ENCODE measurements at regions not wholly inside any gene's neighbourhood (a gene's known extent, or its start where the extent isn't known, plus 50 kb on each side); places are given as distances from the start of the nearest gene placed in this dataset.

DNA sequence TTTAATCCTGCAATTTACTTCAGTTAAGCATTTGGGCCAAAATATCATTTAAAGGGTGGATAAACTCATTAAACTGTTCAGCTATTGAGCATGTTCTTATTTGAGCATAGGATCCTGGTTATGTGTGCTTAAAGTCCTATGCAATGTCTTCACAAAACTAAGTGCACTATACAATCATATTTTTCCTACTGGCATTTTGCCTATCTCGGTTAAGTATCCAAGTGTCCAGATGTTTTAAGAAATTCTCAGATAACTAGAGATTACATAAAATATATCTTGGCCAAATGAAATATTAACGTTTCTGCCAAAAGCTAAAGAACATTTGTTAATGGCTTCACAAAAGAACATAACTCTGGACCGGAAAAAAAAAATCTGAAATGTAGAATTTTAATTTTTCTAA is 250.8 kb upstream of the LRFN5 start:
- Histone ChIP-seq H3K9me3 (no peaks in the 10 kb centered on the region), H3K27me3 (no peaks in the 10 kb centered on the region), H3K36me3 (no peaks in the 10 kb centered on the region), H3K27ac (no peak overlapping the region), H3K4me3 (no peak overlapping the region), H3K4me1 (no peaks in the 10 kb centered on the region)
- intact Hi-C loops (cut with DNase I): no loop called here
- no peak for DNase-seq (ENCODE audit: extremely low spot score in 2 of 2)
- TF ChIP-seq, protein P1, sequence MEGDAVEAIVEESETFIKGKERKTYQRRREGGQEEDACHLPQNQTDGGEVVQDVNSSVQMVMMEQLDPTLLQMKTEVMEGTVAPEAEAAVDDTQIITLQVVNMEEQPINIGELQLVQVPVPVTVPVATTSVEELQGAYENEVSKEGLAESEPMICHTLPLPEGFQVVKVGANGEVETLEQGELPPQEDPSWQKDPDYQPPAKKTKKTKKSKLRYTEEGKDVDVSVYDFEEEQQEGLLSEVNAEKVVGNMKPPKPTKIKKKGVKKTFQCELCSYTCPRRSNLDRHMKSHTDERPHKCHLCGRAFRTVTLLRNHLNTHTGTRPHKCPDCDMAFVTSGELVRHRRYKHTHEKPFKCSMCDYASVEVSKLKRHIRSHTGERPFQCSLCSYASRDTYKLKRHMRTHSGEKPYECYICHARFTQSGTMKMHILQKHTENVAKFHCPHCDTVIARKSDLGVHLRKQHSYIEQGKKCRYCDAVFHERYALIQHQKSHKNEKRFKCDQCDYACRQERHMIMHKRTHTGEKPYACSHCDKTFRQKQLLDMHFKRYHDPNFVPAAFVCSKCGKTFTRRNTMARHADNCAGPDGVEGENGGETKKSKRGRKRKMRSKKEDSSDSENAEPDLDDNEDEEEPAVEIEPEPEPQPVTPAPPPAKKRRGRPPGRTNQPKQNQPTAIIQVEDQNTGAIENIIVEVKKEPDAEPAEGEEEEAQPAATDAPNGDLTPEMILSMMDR (IDR thresholded peaks at IDR 0.05): no peak
- TF ChIP-seq POLR2AphosphoS5 (IDR thresholded peaks at IDR 0.05; ENCODE audit: insufficient read depth in 1 of 2, low read depth in 1 of 2): no peak
- no peak for TF ChIP-seq POLR2A (IDR thresholded peaks at IDR 0.05)

DNA sequence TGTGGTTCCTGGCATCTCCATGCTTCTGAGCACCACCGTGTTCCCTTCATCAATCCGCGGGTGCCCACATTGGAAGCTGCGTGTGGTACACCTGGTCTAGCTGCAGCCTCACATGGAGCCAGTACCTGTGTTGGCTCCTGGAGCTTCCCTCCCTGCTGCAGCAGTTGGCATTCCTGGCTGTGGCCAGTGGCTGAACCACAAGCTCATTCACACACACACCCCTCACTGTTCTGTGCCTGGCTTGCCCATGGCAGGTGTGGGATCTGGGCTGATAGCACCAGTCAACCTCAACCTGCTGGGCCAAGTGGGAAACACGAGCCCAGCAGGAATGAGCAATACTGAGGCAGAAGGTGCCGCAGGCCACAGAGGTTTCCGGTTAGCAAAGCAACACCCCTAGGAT is 256.2 kb upstream of the LRFN5 start:
- Histone ChIP-seq H3K36me3 (no peaks in the 10 kb centered on the region), H3K9me3 (no peaks in the 10 kb centered on the region), H3K4me1 (no peaks in the 10 kb centered on the region), H3K4me3 (no peak overlapping the region), H3K27me3 (no peaks in the 10 kb centered on the region), H3K27ac (no peak overlapping the region)
- TF ChIP-seq POLR2A (IDR thresholded peaks at IDR 0.05): no peak
- TF ChIP-seq POLR2AphosphoS5 (IDR thresholded peaks at IDR 0.05; ENCODE audit: insufficient read depth in 1 of 2, low read depth in 1 of 2): no peak
- TF ChIP-seq, protein P1 (IDR thresholded peaks at IDR 0.05): no peak
- intact Hi-C loops (cut with DNase I): no loop called here
- DNase-seq (ENCODE audit: extremely low spot score in 2 of 2): no peak

DNA sequence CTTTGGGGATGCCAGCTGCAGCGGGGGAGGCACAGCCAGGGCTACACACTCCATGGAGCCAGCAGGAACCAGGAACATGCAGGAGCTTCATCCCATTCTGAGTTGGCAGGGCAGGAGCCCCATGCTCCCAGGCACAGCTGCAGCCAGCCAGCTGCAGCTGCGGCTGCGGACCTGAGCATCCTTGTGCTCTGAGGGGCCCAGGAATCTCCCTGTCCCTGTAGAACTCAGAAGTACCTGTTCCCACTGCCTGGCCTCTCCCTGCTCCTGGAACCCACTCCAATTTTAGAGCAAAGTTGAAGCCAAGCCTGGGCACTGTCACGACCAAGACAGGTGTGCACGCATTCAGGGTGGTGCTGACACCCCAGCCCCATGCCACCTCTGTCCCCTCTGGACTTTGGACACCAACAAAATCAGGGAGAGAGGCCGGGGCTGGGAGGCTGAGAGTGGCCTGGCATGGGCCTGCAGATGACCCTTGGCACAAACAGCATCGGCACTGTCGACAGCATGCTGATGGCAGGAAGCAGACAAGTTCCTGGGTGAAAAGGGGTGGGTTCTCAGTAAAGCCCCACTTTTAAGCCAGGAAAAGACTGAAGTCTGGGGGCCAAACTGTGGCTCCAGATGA is 257.3 kb upstream of the LRFN5 start:
- no peak overlapping the region for H3K4me3 ChIP-seq
- no peak for DNase-seq (ENCODE audit: extremely low spot score in 2 of 2)
- no peak overlapping the region for H3K27ac ChIP-seq
- intact Hi-C loops (cut with DNase I): no loop called here
- H3K27me3 ChIP-seq: no peaks in the 10 kb centered on the region
- TF ChIP-seq, protein P1 (IDR thresholded peaks at IDR 0.05): no peak
- TF ChIP-seq POLR2AphosphoS5 (IDR thresholded peaks at IDR 0.05; ENCODE audit: insufficient read depth in 1 of 2, low read depth in 1 of 2): no peak
- no peak for TF ChIP-seq POLR2A (IDR thresholded peaks at IDR 0.05)
- no peaks in the 10 kb centered on the region for H3K36me3 ChIP-seq
- no peaks in the 10 kb centered on the region for H3K9me3 ChIP-seq
- H3K4me1 ChIP-seq: no peaks in the 10 kb centered on the region

DNA sequence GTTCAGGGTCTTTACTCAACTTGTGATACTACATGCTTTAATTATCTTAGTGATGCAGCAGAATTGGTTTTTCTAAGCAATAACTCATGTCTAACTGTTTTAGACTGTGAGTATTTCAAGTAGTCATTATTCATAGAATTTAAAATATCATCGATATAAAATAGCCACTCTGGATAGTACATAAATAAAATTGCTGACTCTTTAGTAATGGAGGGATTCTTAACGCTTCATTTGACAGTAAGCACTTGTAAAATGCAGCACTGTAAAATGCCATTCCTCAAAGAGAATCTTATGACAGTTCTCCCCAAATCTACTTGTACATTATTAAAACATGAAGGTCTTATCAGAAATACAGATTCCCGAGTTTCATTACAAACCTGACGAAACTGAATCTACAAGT is 262.8 kb upstream of the LRFN5 start:
- no peaks in the 10 kb centered on the region for H3K9me3 ChIP-seq
- no peaks in the 10 kb centered on the region for H3K4me1 ChIP-seq
- H3K36me3 ChIP-seq: no peaks in the 10 kb centered on the region
- no peak for DNase-seq (ENCODE audit: extremely low spot score in 2 of 2)
- no peak overlapping the region for H3K27ac ChIP-seq
- intact Hi-C loops (cut with DNase I): no loop called here
- H3K27me3 ChIP-seq: no peaks in the 10 kb centered on the region
- TF ChIP-seq POLR2A (IDR thresholded peaks at IDR 0.05): no peak
- no peak for TF ChIP-seq POLR2AphosphoS5 (IDR thresholded peaks at IDR 0.05; ENCODE audit: insufficient read depth in 1 of 2, low read depth in 1 of 2)
- H3K4me3 ChIP-seq: no peak overlapping the region

DNA sequence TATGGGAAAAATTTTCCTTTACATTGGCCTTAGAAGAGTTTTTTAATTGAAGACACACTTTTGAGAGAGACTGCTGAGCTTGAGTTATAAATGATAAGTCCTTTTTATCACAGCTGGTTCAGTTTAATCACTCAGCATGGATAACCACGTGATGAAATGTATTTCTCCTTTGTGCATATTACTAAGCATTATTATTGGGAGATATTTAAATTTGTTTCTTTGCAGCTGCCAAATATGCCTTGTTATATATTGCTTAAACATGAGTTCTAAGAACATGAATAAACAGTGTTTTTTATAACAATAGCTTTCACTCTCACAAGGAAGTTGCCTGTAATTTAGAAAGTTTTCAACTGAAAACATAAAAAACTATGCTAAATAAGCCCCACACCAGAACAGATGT is 293.5 kb upstream of the LRFN5 start:
- Histone ChIP-seq H3K9me3 (no peaks in the 10 kb centered on the region), H3K36me3 (no peaks in the 10 kb centered on the region), H3K27me3 (no peaks in the 10 kb centered on the region), H3K4me3 (no peak overlapping the region), H3K4me1 (no peaks in the 10 kb centered on the region), H3K27ac (no peak overlapping the region)
- intact Hi-C loops (cut with DNase I): loop anchor here (10.0 kb wide), 1 partner anchor 1502 kb away; no protein-coding TSS in a partner anchor
- no peak for TF ChIP-seq POLR2A (IDR thresholded peaks at IDR 0.05)
- TF ChIP-seq POLR2AphosphoS5 (IDR thresholded peaks at IDR 0.05; ENCODE audit: insufficient read depth in 1 of 2, low read depth in 1 of 2): no peak
- TF ChIP-seq, protein P1 (IDR thresholded peaks at IDR 0.05): no peak
- no peak for DNase-seq (ENCODE audit: extremely low spot score in 2 of 2)
